Ramos (cell line): ENCODE measurements at regions not wholly inside any gene's neighbourhood (a gene's known extent, or its start where the extent isn't known, plus 50 kb on each side); places are given as distances from the start of the nearest gene placed in this dataset.

Experiments
- in situ Hi-C: fragments of 300-500 bp; cut with MboI; formaldehyde crosslinking; loops from one replicate; pipeline ENCODE4 v1.14.3; 2022; ENCODE audit warnings: low sequenced_read_pairs; ENCODE audit not compliant: unreplicated experiment

DNA sequence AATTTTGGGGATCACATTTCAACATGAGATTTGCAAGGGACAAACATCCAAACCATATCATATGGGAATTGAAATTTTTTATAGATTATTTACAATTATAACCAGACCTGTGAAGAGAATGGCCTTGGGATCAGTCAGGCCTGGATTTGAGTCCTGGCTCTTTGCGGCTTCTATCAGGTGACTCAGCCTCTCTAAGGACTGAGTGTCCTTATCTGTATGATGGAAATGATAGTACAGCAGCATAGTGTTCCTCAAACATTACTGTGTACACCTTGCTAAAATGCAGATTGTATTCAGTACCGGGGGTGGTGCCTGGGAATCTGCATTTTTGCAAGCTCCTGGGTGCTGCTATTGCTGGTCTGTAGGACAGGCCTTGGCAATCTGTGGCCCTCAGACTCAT lies 206.7 kb upstream of the PROK2 start:
- in situ Hi-C loops: no loop called here

DNA sequence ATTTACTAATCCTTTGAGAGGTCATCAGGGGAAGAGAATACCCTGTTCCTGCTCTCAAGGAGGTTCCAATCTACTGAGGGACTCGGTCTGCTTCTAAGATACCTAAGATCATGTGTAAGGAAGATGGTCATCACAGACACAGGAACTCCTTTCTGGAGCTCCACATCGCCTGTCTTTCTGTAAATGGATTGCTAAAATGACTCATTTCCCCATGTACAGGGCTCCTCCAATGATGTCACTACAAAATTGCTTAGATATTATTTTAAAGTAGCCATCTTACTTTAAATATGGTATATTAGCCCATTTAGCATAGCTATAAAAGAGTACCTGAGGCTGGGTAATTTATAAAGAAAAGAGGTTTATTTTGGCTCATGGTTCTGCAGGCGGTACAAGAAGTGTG lies 206.1 kb upstream of the PROK2 start:
- in situ Hi-C loops: no loop called here

DNA sequence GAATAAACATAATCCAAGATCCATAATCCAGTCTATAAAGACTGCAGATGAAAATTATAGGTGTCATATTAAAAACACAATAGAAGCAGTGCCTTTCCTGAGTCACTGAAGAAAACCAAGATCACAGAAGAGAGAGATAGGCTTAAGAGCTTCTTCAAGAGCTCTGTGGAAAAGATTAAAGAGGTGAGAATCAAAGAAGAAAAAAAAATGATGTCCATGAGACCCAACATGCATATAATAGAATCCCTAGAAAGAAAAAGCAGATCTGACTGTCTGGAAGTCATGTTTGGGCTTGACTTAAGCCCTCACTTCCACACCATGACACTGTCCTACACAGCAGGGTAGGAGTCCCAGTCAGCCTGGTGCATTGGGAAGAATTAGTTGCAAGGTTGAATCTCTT lies 205.6 kb upstream of the PROK2 start:
- in situ Hi-C loops: no loop called here

GRCh38 chr3:71989165-71989564 lies 204.2 kb upstream of the PROK2 start:
- in situ Hi-C loops: loop anchor here (5.0 to 10.0 kb wide), 2 partner anchors 173 to 414 kb away; no protein-coding TSS in a partner anchor

- in situ Hi-C loops: loop anchor here (5.0 to 10.0 kb wide), 2 partner anchors 174 to 413 kb away; no protein-coding TSS in a partner anchor
Measured at GRCh38 chr3:71987828-71988227, 202.9 kb upstream of the PROK2 start.

GRCh38 chr3:71987089-71987735 lies 202.3 kb upstream of the PROK2 start:
- in situ Hi-C loops: loop anchor here (5.0 to 10.0 kb wide), 2 partner anchors 175 to 412 kb away; no protein-coding TSS in a partner anchor

- in situ Hi-C loops: loop anchor here (5.0 to 10.0 kb wide), 2 partner anchors 176 to 412 kb away; no protein-coding TSS in a partner anchor
Measured at GRCh38 chr3:71986606-71987005, 201.7 kb upstream of the PROK2 start.

- in situ Hi-C loops: loop anchor here (5.0 to 10.0 kb wide), 3 partner anchors 102 to 410 kb away; no protein-coding TSS in a partner anchor
Measured at GRCh38 chr3:71984843-71985613, 200.1 kb upstream of the PROK2 start.

DNA sequence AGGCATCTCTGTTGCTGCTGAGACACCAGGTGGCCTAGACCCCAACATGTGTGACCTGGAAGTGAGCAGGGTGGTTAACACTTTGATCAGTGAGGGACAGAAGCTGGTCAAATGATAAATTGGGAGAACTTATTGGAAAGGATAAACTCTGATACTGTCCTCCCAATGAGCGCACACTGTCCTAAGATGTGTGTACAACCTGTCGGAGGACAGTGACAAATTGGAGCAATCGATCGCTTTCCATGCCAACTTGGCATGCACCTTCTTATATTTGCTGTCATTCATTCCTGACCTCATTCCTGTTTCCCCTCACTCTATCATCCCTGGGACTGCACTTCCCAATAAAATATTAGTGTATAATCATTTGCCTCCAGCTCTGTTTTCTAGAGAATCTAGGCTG lies 198.7 kb upstream of the PROK2 start:
- in situ Hi-C loops: loop anchor here (5.0 to 10.0 kb wide), 2 partner anchors 104 to 409 kb away; no protein-coding TSS in a partner anchor

DNA sequence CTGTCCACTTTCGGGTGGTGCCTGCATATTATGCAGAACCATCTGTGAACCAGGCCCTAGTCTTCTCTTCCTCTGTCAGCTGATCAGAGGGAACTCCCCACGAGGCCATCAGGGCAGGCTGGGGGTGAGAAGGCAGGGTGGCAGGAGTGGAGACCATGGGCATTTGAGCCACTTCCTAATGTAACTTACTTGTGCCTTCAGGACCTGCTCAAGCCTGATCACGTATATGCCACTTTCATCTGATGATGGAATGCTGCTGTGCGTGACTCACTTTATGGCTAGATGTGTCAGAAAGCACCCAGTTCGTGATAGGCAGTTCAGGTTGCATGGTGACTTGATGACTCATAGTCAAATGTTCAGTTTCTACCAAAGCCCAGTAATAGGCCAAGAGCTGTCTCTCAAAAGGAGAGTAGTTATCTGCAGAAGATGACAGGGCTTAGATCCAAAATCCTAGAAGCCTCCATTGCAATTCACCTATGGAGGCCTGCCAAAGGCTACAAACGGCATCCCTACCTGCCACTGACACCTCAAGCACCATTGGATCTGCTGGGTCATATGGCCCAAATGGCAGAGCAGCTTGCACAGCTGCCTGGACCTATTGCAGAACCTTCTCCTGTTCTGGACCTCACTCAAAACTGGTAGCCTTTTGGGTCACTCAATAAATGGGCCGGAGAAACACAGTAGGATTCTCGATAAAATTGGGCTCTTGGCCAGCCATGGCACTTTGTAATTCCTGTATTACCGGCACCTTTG lies 197.7 kb upstream of the PROK2 start:
- in situ Hi-C loops: loop anchor here (5.0 to 10.0 kb wide), 2 partner anchors 105 to 408 kb away; no protein-coding TSS in a partner anchor

DNA sequence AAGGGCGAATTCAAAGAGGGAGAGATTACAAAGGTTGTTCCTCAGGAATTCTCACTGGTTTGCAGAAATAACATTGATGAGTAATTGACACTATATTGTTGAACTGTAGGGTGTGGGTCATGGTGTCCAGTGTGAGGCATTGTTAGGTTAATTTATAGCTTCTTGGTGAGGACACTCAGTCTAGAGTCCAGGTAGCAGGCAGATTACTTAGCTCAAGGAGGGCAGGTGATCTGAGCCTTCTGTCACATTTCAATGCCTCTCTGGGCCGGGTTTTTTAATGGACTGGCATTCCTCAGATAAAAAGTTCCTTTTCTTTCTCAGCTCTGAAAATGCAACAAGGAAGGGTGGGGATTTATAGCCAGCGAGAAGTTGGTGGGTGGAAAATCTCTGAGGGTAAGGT lies 194.2 kb upstream of the PROK2 start:
- in situ Hi-C loops: no loop called here

DNA sequence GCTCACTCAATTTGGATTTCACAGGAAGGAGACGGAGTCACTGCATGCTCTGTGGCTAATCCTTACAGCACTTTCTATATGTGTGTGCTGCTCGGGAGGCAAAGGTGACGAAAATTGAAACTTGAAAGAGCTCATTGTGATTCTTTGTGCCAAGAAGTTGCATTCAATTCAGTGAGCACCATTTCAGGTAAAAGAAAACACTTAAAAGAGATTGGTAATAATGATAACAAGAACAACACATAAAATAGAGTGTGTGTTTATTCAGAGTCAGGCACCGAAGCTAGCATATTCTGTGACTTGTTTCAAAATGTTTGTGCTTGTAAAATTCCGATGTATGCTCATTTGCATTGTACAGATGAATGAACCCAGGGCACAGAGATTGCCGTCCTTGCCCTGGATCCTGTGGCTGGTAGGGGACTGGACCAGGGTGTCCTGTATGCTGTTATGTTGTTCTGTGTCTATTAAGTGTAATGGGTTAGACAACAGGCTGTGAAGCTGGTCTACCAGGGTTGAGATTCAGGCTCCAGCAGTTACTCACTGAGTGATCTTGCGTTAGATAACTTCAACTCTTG lies 193.3 kb upstream of the PROK2 start:
- in situ Hi-C loops: no loop called here

GRCh38 chr3:71977525-71977924 lies 192.6 kb upstream of the PROK2 start:
- in situ Hi-C loops: no loop called here

GRCh38 chr3:71975573-71975972 lies 190.6 kb upstream of the PROK2 start:
- in situ Hi-C loops: no loop called here

DNA sequence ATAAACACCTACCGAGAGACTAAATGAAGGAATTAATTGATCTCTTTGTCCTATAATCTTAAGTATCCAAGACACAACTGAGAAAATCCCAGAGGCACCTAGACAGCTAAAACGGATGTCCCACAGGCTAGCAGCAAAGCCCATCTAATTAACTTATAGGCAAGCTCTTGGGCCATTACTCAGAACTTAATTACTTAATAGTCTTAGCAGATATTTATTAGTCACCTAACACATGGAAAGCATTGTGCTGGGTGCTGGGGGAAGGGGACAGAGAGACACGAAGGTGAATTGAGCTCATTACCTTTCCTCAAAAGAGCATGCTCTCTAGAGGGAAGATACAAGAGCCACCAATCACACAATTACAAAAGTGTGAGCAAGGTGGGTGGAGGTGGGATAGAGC lies 189.8 kb upstream of the PROK2 start:
- in situ Hi-C loops: no loop called here

- in situ Hi-C loops: no loop called here
Measured at GRCh38 chr3:71973274-71974030, 188.5 kb upstream of the PROK2 start.

- in situ Hi-C loops: no loop called here
Measured at GRCh38 chr3:71972031-71972430, 187.1 kb upstream of the PROK2 start.

DNA sequence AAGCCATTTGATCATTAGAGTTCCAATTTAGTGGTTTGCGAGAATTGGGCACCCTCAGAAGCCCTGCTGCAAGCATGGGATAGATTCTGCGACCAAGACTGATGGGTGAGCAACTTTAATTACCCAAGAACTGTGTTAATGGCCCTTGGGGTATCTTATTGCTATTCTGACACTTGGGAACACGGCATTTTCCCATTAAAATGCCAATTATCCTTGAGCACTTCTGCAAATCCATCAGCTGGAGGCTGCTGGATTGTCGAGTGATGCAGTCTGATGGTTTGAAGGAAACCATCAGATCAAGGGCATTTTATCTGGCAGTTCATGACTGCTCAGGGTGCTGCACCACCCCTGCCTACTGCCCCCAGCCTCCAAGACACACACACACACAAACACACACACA lies 183.6 kb upstream of the PROK2 start:
- in situ Hi-C loops: no loop called here

DNA sequence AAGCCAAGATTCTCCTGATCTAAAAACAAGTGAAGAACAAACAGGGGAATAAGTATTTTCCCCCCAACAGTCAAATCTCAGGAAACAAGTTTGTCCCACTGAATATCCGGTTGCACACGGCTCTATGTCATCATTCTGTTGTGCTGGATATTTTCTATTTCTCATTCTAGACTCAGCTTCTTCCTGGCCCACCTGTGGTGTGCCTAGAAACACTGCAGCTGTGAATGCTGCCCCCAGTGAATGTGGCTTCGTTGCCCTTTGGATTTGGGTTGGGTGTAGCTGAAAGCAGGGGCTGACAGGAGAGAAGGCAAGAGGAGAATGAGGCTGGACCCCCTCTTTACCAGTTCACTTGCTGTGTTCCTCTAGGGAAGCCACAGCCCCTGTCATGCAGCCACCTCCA lies 181.2 kb upstream of the PROK2 start:
- in situ Hi-C loops: no loop called here

DNA sequence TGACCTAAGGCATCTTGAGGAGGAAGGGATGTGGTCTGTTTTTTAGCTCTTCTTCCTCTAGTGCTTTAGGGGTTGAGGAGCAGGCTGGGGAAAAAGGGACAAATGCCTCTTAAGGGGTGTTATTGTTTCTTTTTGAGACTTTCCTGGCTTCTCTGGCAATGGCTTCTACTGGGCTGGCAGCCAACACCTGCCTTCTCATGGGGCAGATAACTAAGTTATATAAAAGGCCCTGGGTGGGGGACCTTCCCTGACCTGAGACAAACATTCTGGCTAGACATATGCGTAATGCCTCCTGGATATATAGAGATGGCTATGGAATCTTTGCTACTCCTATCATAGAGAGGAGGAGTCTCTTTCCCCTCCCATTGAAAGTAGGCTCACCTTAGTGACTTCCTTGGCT lies 179.2 kb upstream of the PROK2 start:
- in situ Hi-C loops: no loop called here
